Suppressor macrophage (primary cell): ENCODE measurements at regions not wholly inside any gene's neighbourhood (a gene's known extent, or its start where the extent isn't known, plus 50 kb on each side); places are given as distances from the start of the nearest gene placed in this dataset.
A peak's percentile ranks its signal among the peaks of the same experiment; 100 is the strongest.

Experiments
- DNase-seq, 4 experiments: peaks; one replicate each; pipeline ENCODE4 v3.0.0-alpha.2; 2020 to 2022

- DNase-seq = no peak
Observed at GRCh38 chr6:53744321-53744720, 50.5 kb upstream of the LRRC1 start.

GRCh38 chr6:53741034-53741823, 53.6 kb upstream of the LRRC1 start:
- DNase-seq = peak; percentile 66 to 82 (median 80)

GRCh38 chr6:53737746-53738145, 57.1 kb upstream of the LRRC1 start:
- DNase-seq = no peak

- no peak for DNase-seq
Observed at GRCh38 chr6:53735896-53736295, 58.9 kb upstream of the LRRC1 start.

- peak in 3 of 4 experiments; percentile 19 to 41 (median 40) for DNase-seq
Observed at GRCh38 chr6:53734473-53735299, 60.1 kb upstream of the LRRC1 start.

- DNase-seq = peak in 3 of 4 experiments; percentile 8 to 14 (median 9)
Observed at GRCh38 chr6:53731866-53732636, 62.8 kb upstream of the LRRC1 start.

- no peak for DNase-seq
Observed at GRCh38 chr6:53730767-53731166, 64.0 kb upstream of the LRRC1 start.

GRCh38 chr6:53728570-53729194, 63.1 kb upstream of the KLHL31 start:
- peak; percentile 59 to 73 (median 59) for DNase-seq

GRCh38 chr6:53727748-53728147, 62.2 kb upstream of the KLHL31 start:
- no peak for DNase-seq

GRCh38 chr6:53725791-53726575, 60.4 kb upstream of the KLHL31 start:
- DNase-seq = peak; percentile 84 to 90 (median 88)

GRCh38 chr6:53724501-53724900, 58.9 kb upstream of the KLHL31 start:
- no peak for DNase-seq

- no peak for DNase-seq
Observed at GRCh38 chr6:53723331-53723730, 57.8 kb upstream of the KLHL31 start.

GRCh38 chr6:53721766-53722165, 56.2 kb upstream of the KLHL31 start:
- DNase-seq = no peak

- DNase-seq = peak; percentile 55 to 86 (median 70)
Observed at GRCh38 chr6:53718597-53719460, 53.3 kb upstream of the KLHL31 start.

- DNase-seq = peak in 2 of 4 experiments; percentile 5 to 14
Observed at GRCh38 chr6:53717566-53717965, 52.0 kb upstream of the KLHL31 start.

- DNase-seq = no peak
Observed at GRCh38 chr6:53715434-53715833, 49.9 kb upstream of the KLHL31 start.
